Lower leg skin (tissue), 4 donors: ENCODE measurements at regions not wholly inside any gene's neighbourhood (a gene's known extent, or its start where the extent isn't known, plus 50 kb on each side); places are given as distances from the start of the nearest gene placed in this dataset.
"Not testable (repeated sequence)": the region's sequence is repeated elsewhere in the genome, so short reads cannot be mapped to it uniquely, and the experiment has no call there.

Experiments used
- DNase-seq, 2 donors: peaks; one replicate each; pipeline ENCODE4 v3.0.0-alpha.2; 2019; ENCODE audit warnings: low spot score in 2 of 2
- H3K4me3 ChIP-seq: fragments of 200-600 bp; sonication (generic); 2 replicates; pipeline ENCODE4 v1.5.1; 2017; ENCODE audit warnings: mild to moderate bottlenecking, low read depth; ENCODE audit not compliant: poor library complexity, severe bottlenecking
- CTCF ChIP-seq, 3 donors: fragments of 450-650 bp; IDR thresholded peaks; one replicate each; pipeline ENCODE4 v1.5.1; 2016; ENCODE audit warnings: antibody characterized with exemption in 3 of 3, mild to moderate bottlenecking in 3 of 3, moderate library complexity in 2 of 3
- POLR2A ChIP-seq, 2 donors: fragments of 450-650 bp; IDR thresholded peaks; one replicate each; pipeline ENCODE4 v1.6.1; 2016 to 2017; ENCODE audit warnings: antibody characterized with exemption in 2 of 2, mild to moderate bottlenecking in 1 of 2, moderate library complexity in 1 of 2
- WGBS, 2 donors: methylation state at CpG; one replicate each; pipeline ENCODE4 v1.1.5; 2018; 5-methylcytosine and 5-hydroxymethylcytosine counted together
- intact Hi-C: fragments of 100-400 bp; cut with DNase I; formaldehyde crosslinking; loops from one replicate; pipeline ENCODE4 v1.15.0; 2023; ENCODE audit warnings: low total_unique reads

GRCh38 chr5:163913548-163913947 is 408.1 kb downstream of the MAT2B start:
- intact Hi-C loops = no loop called here
- TF ChIP-seq POLR2A (IDR thresholded peaks at IDR 0.05) (no peak), CTCF (IDR thresholded peaks at IDR 0.05) (no peak)
- no peak overlapping the region for H3K4me3 ChIP-seq
- 79 to 84% methylated on average over 3 of the region's 3 CpGs for whole genome bisulfite sequencing, 2 donors
- DNase-seq = no peak

GRCh38 chr5:163914910-163915309 is 409.5 kb downstream of the MAT2B start:
- TF ChIP-seq POLR2A (IDR thresholded peaks at IDR 0.05) (no peak), CTCF (IDR thresholded peaks at IDR 0.05) (no peak)
- H3K4me3 ChIP-seq = no peak overlapping the region
- no peak for DNase-seq
- WGBS, 2 donors = 44 to 54% methylated on average over 5 of the region's 5 CpGs
- intact Hi-C loops = no loop called here

GRCh38 chr5:163915481-163915961 is 410.1 kb downstream of the MAT2B start:
- no peak overlapping the region for H3K4me3 ChIP-seq
- intact Hi-C loops = no loop called here
- TF ChIP-seq CTCF (IDR thresholded peaks at IDR 0.05) (no peak), POLR2A (IDR thresholded peaks at IDR 0.05) (no peak)
- no peak for DNase-seq
- WGBS, 2 donors = 56 to 58% methylated on average over 9 of the region's 9 CpGs

- 79 to 94% methylated on average over 2 of the region's 2 CpGs for WGBS, 2 donors
- H3K4me3 ChIP-seq = no peak overlapping the region
- TF ChIP-seq POLR2A (IDR thresholded peaks at IDR 0.05) = no peak
- TF ChIP-seq CTCF (IDR thresholded peaks at IDR 0.05) = no peak
- intact Hi-C loops = no loop called here
- no peak for DNase-seq
Observed at GRCh38 chr5:163916376-163916775, 411.0 kb downstream of the MAT2B start.

GRCh38 chr5:163916861-163917260 is 411.4 kb downstream of the MAT2B start:
- DNase-seq = no peak
- intact Hi-C loops = no loop called here
- no peak for TF ChIP-seq POLR2A (IDR thresholded peaks at IDR 0.05)
- TF ChIP-seq CTCF (IDR thresholded peaks at IDR 0.05) = no peak
- 74 to 84% methylated on average over 1 of the region's 1 CpG for WGBS, 2 donors
- H3K4me3 ChIP-seq = no peak overlapping the region

- TF ChIP-seq POLR2A (IDR thresholded peaks at IDR 0.05) (no peak), CTCF (IDR thresholded peaks at IDR 0.05) (no peak)
- intact Hi-C loops = no loop called here
- 41 to 49% methylated on average over 1 of the region's 1 CpG for WGBS, 2 donors
- no peak overlapping the region for H3K4me3 ChIP-seq
- no peak for DNase-seq
Observed at GRCh38 chr5:163917747-163918146, 412.3 kb downstream of the MAT2B start.

GRCh38 chr5:163934990-163935389 is 429.6 kb downstream of the MAT2B start:
- H3K4me3 ChIP-seq, DNase-seq, intact Hi-C loops: not testable (repeated sequence)
- WGBS, 2 donors = 67 to 94% methylated on average over 1 of the region's 1 CpG
